ENCODE measurements at regions not wholly inside any gene's neighbourhood (a gene's known extent, or its start where the extent isn't known, plus 50 kb on each side); places are given as distances from the start of the nearest gene placed in this dataset.

GRCh38 chr2:172207911-172208310 is 105.2 kb upstream of the DLX2 start:
- H3K4me3 ChIP-seq (ENCODE audit: low read depth, low read length, poor library complexity, severe bottlenecking), result no peak overlapping the region
- no peak overlapping the region for H3K4me2 ChIP-seq (ENCODE audit: low read length)
- no peaks in the 10 kb centered on the region for H4K20me1 ChIP-seq (ENCODE audit: insufficient read depth, low read length)
- no peaks in the 10 kb centered on the region for H3F3A ChIP-seq (ENCODE audit: insufficient read depth, low read length)
- H3K9ac ChIP-seq (ENCODE audit: low read length), result no peak overlapping the region
- H3K27ac ChIP-seq (ENCODE audit: low read depth, low read length, poor library complexity, severe bottlenecking), result no peak overlapping the region
- H3K4me1 ChIP-seq (ENCODE audit: insufficient read depth, low read length, severe bottlenecking), result no peaks in the 10 kb centered on the region
- H2AFZ ChIP-seq (ENCODE audit: low read length), result no peak overlapping the region
- no peaks in the 10 kb centered on the region for H3K79me2 ChIP-seq (ENCODE audit: insufficient read depth, low read length)
- no peaks in the 10 kb centered on the region for H3K36me3 ChIP-seq (ENCODE audit: insufficient read depth, low read length)
- no peaks in the 10 kb centered on the region; the same call in 1 of the 2 replicates for H3K27me3 ChIP-seq (ENCODE audit: insufficient read depth, low read length)
- H3K9me3 ChIP-seq (ENCODE audit: low read length), result no peaks in the 10 kb centered on the region
- TF ChIP-seq EZH2 (IDR thresholded peaks at IDR 0.05; ENCODE audit: borderline replicate concordance, low read length), result no peak
- TF ChIP-seq CTCF (IDR thresholded peaks at IDR 0.05; ENCODE audit: low read length), result no peak
- H3K9me2 ChIP-seq (ENCODE audit: low read depth, low read length), result no peaks in the 10 kb centered on the region

DNA sequence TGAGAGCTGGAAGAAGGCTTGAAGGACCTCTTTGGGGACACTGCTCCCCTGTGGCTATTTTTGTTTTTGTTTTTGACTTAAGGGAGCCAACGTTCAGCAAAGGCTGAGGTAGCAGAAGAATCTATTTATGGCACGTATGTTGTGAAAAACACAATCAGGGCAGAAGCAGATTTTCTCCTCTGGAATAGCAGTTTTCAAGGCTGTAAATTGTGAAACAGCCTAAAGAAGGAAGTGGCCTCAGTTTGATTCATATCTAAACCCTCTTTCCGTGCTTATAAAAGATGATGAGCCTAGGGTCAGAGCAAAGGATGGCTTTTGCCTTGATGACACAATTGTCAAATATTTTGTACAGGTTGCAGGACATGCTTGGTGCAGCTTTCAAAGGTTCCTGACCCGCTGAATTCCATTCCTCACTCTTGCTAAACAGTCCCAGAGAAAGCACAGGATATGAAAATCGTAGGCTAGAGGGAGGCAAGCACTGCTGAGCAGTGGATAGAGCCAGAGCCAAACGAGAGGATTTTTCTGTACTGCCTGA is 106.2 kb upstream of the DLX2 start:
- no peaks in the 10 kb centered on the region for H3K9me3 ChIP-seq (ENCODE audit: low read length)
- H3K36me3 ChIP-seq (ENCODE audit: insufficient read depth, low read length), result no peaks in the 10 kb centered on the region
- no peak overlapping the region for H3K4me3 ChIP-seq (ENCODE audit: low read depth, low read length, poor library complexity, severe bottlenecking)
- no peaks in the 10 kb centered on the region for H3K79me2 ChIP-seq (ENCODE audit: insufficient read depth, low read length)
- H3K27me3 ChIP-seq (ENCODE audit: insufficient read depth, low read length), result no peaks in the 10 kb centered on the region; the same call in 1 of the 2 replicates
- no peak overlapping the region for H2AFZ ChIP-seq (ENCODE audit: low read length)
- H3K9ac ChIP-seq (ENCODE audit: low read length), result no peak overlapping the region
- no peak overlapping the region for H3K4me2 ChIP-seq (ENCODE audit: low read length)
- no peak overlapping the region for H3K27ac ChIP-seq (ENCODE audit: low read depth, low read length, poor library complexity, severe bottlenecking)
- TF ChIP-seq CTCF (IDR thresholded peaks at IDR 0.05; ENCODE audit: low read length) (no peak), EZH2 (IDR thresholded peaks at IDR 0.05; ENCODE audit: borderline replicate concordance, low read length) (no peak)
- H3K4me1 ChIP-seq (ENCODE audit: insufficient read depth, low read length, severe bottlenecking), result no peaks in the 10 kb centered on the region
- H4K20me1 ChIP-seq (ENCODE audit: insufficient read depth, low read length), result no peaks in the 10 kb centered on the region
- no peaks in the 10 kb centered on the region for H3K9me2 ChIP-seq (ENCODE audit: low read depth, low read length)
- no peaks in the 10 kb centered on the region for H3F3A ChIP-seq (ENCODE audit: insufficient read depth, low read length)

DNA sequence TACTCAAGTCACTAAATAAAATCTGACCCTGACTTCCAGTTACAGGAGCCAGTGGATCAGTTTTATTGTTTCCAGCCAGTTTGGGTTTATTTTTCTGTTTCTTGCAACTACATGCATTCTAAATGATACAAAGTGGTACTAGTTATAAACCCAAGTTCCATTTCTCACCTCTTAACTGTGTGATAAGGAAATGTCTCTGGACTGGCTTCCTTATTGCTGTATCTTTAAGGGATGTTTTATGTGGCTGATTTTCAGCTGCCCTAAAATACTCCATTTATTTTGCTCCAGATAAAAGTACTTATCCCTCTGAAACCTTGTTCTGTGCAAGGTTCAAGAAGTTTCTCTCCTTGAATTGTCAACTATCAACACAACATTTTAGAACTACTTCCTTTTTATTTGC is 107.9 kb upstream of the DLX2 start:
- no peak overlapping the region for H3K4me3 ChIP-seq (ENCODE audit: low read depth, low read length, poor library complexity, severe bottlenecking)
- TF ChIP-seq EZH2 (IDR thresholded peaks at IDR 0.05; ENCODE audit: borderline replicate concordance, low read length) (no peak), CTCF (IDR thresholded peaks at IDR 0.05; ENCODE audit: low read length) (no peak)
- no peak overlapping the region for H3K9ac ChIP-seq (ENCODE audit: low read length)
- H3K9me2 ChIP-seq (ENCODE audit: low read depth, low read length), result no peaks in the 10 kb centered on the region
- no peaks in the 10 kb centered on the region for H4K20me1 ChIP-seq (ENCODE audit: insufficient read depth, low read length)
- H3K79me2 ChIP-seq (ENCODE audit: insufficient read depth, low read length), result no peaks in the 10 kb centered on the region
- no peak overlapping the region for H3K27ac ChIP-seq (ENCODE audit: low read depth, low read length, poor library complexity, severe bottlenecking)
- H3K36me3 ChIP-seq (ENCODE audit: insufficient read depth, low read length), result no peaks in the 10 kb centered on the region
- H3K4me2 ChIP-seq (ENCODE audit: low read length), result no peak overlapping the region
- no peaks in the 10 kb centered on the region; the same call in 1 of the 2 replicates for H3K27me3 ChIP-seq (ENCODE audit: insufficient read depth, low read length)
- no peaks in the 10 kb centered on the region for H3F3A ChIP-seq (ENCODE audit: insufficient read depth, low read length)
- H3K4me1 ChIP-seq (ENCODE audit: insufficient read depth, low read length, severe bottlenecking), result no peaks in the 10 kb centered on the region
- no peaks in the 10 kb centered on the region for H3K9me3 ChIP-seq (ENCODE audit: low read length)
- no peak overlapping the region for H2AFZ ChIP-seq (ENCODE audit: low read length)

Data from OCI-LY1 (cell line).